HG03196 (cell line): ENCODE measurements at regions not wholly inside any gene's neighbourhood (a gene's known extent, or its start where the extent isn't known, plus 50 kb on each side); places are given as distances from the start of the nearest gene placed in this dataset.
"Not testable (repeated sequence)": the region's sequence is repeated elsewhere in the genome, so short reads cannot be mapped to it uniquely, and the experiment has no call there.

Experiments
- ATAC-seq: cut with Tn5 transposase; IDR thresholded peaks from one replicate; pipeline ENCODE4 v1.9.1; 2021; ENCODE audit not compliant: unreplicated experiment

DNA sequence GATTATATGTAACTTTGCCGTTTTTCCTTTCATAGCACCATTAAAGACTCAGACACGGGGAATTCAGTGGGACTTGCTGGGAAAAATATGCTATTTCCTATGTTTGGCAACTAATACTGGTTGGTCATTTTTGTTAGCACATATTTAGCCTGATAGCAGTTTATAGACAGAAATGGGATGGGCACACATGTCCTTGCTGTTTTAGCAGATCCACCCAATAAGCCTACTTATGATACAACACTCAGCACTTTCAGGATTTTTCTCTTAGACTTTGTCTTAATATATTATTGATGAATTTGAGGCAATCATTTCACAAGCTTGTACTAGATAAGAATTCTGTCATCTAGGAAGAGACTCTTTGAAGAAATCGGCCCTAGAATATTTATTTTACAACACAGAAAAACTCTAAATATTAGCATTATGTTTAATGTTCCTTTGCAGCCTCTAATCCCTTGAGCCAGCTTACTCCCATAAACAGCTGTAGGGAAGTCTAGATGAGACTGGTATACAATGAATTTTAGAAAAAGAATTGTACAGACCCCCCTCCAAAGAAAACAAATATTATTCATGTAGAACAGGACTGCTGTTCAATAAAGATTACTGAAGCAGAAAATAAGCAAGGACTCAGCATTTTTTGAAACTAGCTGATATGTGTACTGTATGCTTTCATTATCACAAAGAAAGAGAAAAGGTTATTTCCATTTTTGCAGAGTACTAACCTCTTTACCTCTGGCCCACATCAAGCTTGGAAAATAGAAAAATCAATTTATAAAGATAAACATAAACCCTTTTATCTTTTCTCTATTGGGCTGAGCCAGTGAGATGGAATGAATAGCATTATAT is 656.8 kb upstream of the SGO1 start:
- no peak for ATAC-seq

DNA sequence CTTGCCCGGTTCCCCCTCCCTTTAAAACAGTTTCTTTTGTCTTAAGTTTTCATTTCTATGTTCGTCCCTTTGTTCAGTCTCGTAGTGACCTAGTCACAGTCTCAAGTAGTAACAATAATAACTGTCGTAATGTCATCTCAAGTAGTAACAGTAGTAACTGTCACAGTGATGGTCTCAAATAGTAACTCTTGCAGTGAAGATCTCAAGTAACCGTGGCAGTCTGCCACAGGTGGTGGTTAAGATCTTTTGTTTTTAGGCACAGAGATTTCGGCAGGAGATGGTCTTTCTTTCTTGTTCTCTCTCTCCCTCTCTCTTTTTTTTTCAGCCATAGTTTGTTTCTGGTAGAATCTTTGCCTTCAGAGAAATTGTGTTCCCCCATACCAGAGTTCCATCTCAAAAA is 656.0 kb upstream of the SGO1 start:
- ATAC-seq = no peak

DNA sequence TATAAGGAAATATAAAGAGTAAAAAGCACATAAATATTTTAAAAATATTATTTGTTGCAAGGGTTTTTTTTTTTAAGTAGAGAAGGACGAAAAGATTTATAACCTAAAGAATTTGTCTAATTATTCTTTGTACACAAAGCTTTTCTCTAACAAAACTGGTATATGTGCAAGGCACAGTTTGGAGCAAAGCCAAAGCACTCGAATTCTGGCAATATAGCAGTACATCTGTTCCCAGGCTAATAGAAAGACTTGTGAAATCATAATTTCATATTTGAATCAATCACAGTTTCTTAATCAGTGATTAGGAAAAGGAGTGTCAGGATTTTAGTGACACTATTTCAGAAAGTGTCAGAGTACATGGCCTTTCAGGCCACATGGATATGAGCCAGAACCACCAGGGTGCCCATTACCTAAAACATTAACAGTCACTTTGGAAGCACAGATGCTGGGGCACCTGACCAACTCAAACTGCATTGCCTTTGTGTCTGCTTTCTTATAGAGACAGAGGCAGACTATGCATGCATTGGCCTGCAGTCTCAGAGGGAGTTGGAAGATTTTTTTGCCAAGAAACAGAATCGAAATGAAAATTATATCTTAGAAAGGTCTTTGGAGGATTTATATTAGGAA is 651.8 kb upstream of the SGO1 start:
- no peak for ATAC-seq

GRCh38 chr3:20836801-20837200 is 650.8 kb upstream of the SGO1 start:
- ATAC-seq = no peak

DNA sequence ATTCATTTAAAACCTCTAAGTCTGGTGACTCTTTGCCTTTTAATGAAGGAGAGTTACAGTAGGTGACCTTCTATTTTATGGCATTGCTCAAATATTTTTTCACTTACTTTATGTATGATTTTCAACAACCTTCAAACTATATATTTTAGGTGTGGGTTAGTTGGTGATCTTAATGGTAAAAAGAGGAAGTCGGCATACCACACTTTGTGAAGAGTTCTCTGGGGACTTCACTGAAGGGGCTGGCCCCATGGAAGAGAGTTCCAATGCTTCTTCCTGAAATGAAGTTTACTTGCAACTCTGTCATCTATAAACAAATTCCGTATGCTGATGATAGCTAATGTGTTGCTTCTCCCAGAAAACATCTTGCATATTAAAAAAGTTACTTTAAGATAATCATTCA is 647.0 kb upstream of the SGO1 start:
- no peak for ATAC-seq

- ATAC-seq = no peak
Observed at GRCh38 chr3:20822251-20822650, 636.2 kb upstream of the SGO1 start.

DNA sequence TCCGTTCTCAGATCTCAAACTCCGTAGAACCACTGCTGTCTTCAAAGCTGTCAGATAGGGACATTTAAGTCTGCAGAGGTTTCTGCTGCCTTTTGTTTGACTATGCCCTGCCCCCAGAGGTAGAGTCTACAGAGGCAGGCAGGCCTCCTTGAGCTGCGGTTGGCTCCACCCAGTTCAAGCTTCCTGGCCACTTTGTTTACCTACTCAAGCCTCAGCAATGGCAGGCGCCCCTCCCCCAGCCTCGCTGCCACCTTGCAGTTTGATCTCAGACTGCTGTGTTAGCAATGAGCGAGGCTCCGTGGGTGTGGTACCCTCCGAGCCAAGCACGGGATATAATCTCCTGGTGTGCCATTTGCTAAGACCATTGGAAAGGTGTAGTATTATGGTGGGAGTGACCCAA is 634.9 kb upstream of the SGO1 start:
- ATAC-seq = not testable (repeated sequence)

- ATAC-seq = no peak
Observed at GRCh38 chr3:20811631-20812030, 625.6 kb upstream of the SGO1 start.

- ATAC-seq = no peak
Observed at GRCh38 chr3:20811006-20811405, 625.0 kb upstream of the SGO1 start.

- ATAC-seq = no peak
Observed at GRCh38 chr3:20810555-20810954, 624.5 kb upstream of the SGO1 start.

DNA sequence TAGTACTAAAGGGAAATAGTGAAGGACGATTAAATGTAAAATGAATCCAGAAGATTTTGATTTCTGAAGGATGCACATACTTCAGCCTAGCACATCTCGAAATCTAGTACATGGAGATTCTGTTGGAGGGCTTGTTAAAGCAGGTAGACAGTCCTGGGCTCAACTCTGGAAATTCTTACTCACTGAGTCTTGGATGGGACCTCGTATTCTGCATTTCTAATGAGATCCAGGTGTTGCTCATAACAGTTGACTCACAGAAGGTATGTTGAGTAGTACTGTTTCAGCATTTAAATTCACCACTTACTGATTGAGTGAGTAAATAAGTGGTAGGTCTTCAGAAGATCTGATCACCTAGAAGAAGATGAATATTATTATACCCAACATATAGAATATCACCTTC is 623.4 kb upstream of the SGO1 start:
- no peak for ATAC-seq

GRCh38 chr3:20808864-20809263 is 622.9 kb upstream of the SGO1 start:
- ATAC-seq = no peak

DNA sequence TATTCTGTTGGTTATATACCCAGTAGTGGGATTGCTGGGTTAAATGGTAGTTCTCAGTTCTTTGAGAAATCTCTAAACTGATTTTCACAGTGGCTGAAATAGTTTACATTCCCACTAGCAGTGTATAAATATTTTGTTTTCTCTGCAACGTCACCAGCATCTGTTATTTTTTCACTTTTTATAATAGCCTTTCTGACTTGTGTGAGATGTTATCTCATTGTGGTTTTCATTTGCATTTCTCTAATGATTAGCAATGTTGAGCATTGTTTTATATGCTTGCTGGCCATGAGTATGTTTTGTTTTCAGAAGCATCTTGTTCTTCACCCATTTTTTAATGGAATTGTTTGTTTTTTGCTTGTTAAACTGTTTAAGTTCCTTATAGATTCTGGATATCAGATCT is 612.7 kb upstream of the SGO1 start:
- ATAC-seq = no peak

DNA sequence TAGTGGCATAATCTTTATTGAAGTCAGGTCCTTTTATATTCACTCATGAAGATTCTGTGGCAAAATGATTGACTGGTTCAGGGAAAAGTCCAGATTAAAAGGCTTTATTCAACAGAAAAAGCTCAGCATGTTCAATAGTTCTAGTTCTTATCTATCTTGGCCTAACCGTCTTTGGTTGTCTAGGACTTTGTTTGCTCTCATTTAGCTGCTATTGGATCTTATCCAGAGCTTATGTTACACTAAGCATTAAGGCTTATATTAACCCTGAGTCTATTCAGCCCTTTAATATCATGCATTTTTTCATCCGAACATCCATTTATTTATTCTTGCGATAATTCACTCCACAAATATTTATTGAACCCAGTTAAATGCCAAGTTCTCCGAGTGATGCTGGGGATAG is 601.0 kb upstream of the SGO1 start:
- ATAC-seq = no peak

GRCh38 chr3:20776692-20777091 is 590.7 kb upstream of the SGO1 start:
- no peak for ATAC-seq

GRCh38 chr3:20776286-20776685 is 590.3 kb upstream of the SGO1 start:
- no peak for ATAC-seq

GRCh38 chr3:20773320-20773984 is 587.4 kb upstream of the SGO1 start:
- no peak for ATAC-seq

- ATAC-seq = no peak
Observed at GRCh38 chr3:20772869-20773268, 586.9 kb upstream of the SGO1 start.

DNA sequence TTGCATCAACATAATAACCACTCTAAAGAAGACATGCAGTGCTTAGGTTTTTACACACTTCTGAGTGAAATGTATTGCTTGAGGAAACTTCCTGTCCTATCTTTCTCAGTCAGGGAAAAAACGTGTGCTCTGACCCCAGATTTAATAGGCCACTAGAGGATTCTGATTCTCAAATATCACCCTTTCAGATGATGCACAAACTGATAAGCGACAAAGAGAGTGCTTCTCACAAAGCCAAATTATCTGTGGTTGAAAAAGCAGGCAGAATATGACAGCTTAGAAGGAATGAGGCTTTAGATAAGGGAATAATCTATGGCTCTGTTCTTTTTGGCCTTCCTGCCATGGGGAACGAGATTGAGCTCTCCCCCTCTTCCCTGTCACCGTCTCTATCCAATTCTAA is 583.4 kb upstream of the SGO1 start:
- no peak for ATAC-seq

DNA sequence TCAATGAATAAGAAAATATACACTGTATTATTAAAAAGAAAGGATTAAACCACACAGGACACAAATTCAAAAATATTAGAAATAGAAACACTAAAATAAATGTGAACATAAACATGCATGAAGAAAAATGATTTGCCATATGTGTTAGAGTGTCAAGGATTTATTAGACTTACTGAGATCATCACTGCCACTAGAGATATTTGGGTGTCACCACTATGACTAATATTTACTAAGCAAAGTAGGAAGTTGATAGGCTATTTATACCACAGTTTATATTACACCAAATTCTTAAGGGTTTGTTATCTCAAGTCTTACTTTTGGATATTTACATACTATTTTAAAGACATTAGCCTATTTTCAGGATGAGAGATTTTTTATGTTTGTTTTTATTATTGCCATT is 575.0 kb upstream of the SGO1 start:
- ATAC-seq = no peak

- ATAC-seq = no peak
Observed at GRCh38 chr3:20752416-20752815, 566.4 kb upstream of the SGO1 start.

DNA sequence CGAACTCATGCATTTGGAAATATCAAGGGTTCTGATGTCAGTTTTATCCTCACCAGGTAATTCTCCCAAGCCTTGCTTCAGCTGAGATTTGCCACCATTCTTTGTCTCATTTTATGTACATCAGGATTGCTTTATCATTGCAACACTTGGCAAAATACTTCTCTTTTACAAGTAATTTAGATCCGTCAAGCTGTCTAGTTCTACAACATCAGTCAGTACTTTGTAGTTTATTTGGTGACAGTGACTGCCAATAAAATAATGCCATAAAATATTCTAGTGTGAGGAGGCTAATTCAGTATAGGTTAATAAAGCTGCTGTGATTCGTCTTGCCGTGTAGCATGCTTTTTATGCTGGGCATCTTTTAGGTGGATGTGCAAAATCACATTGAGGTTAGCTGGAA is 565.3 kb upstream of the SGO1 start:
- no peak for ATAC-seq
